K562 (cell line): ENCODE measurements at regions not wholly inside any gene's neighbourhood (a gene's known extent, or its start where the extent isn't known, plus 50 kb on each side); places are given as distances from the start of the nearest gene placed in this dataset.

Experiments
- BHLHE40 ChIP-seq: IDR thresholded peaks from 2 replicates; pipeline ENCODE4 v1.6.1; 2011; ENCODE audit warnings: low read length, improper control_type of control experiment
- JUN ChIP-seq, 2 experiments: sonication (generic) in 1 of 2; formaldehyde crosslinking in 1 of 2; IDR thresholded peaks; 2 replicates each; pipeline versions ENCODE4 v1.6.1 to v1.8.0; 2012 to 2022; ENCODE audit warnings: borderline replicate concordance in 2 of 2, mild to moderate bottlenecking in 2 of 2, improper control_type of control experiment in 1 of 2, low read depth in 1 of 2, low read length in 1 of 2, missing genetic modification reagents in 1 of 2
- MLX ChIP-seq, 2 experiments: fragments of 450-650 bp in 1 of 2; sonication (generic) in 1 of 2; formaldehyde crosslinking; conservative IDR thresholded peaks; 2 replicates each; pipeline versions ENCODE4 v1.4.0 to v1.8.1; 2020 to 2022; ENCODE audit warnings: mild to moderate bottlenecking in 1 of 2, missing genetic modification reagents in 1 of 2
- USF1 ChIP-seq: sonication (generic); formaldehyde crosslinking; IDR thresholded peaks from 2 replicates; pipeline ENCODE4 v1.9.0; 2022; ENCODE audit warnings: mild to moderate bottlenecking, missing genetic modification reagents

DNA sequence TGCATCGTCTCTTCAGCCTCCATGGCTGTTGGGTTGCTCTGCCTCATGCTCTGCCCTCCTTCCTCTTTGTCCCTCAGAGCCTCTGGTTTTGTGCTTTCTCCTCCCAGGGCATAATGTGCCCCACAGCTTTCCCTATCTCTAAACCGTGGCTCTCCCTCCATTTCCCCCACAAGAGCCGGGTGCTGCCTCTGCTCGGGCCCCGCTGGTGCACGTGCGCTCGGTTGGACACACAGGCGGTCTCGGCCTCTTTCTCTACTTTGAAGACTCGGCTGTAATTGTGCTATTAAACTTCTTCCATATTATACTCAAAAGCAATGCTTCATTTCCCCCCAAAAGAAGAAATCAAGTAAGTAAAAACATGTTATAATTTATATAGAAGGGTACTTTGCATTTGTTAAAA lies 109.7 kb upstream of the KLF14 start:
- TF ChIP-seq MLX (CRISPR knock-in tag; conservative IDR thresholded peaks at IDR 0.05) (no peak), JUN (IDR thresholded peaks at IDR 0.05; ENCODE audit: borderline replicate concordance, low read depth, low read length) (no peak), JUN (CRISPR knock-in tag; IDR thresholded peaks at IDR 0.05; ENCODE audit: borderline replicate concordance) (no peak), USF1 (CRISPR knock-in tag) (no peak), BHLHE40 (no peak)
